ENCODE measurements at regions not wholly inside any gene's neighbourhood (a gene's known extent, or its start where the extent isn't known, plus 50 kb on each side); places are given as distances from the start of the nearest gene placed in this dataset.
A peak's percentile ranks its signal among the peaks of the same experiment; 100 is the strongest.

DNA sequence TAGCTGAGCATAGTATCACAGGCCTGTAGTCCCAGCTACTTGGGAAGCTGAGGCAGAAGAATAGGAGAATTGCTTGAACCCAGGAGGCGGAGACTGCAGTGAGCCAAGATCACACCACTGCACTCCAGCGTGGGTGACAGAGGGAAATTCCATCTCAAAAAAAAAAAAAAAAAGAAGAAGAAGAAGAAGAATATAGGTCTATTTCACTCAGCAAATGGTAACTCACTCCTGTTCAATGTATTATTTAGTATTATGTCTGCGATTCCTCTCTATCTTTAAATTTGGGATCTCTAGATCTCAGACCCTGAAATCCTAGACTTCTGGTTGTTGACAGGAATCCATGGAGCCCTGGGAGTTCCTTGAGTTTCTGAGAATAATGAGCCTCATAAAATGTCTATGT is 98.6 kb downstream of the HFE start:
- H3K4me3 ChIP-seq (ENCODE audit: low read depth, low read length, poor library complexity, severe bottlenecking): no peak overlapping the region
- ChIA-PET POLR2A (ENCODE audit: low non-redundant PET) (no interaction called here), CTCF (no interaction called here)
- intact Hi-C loops (cut with micrococcal nuclease; ENCODE audit: unreplicated experiment): no loop called here
- peaks cover 13% of the 10 kb centered on the region for H3K4me1 ChIP-seq (ENCODE audit: insufficient read depth, low read length, poor library complexity, severe bottlenecking)
- no peaks in the 10 kb centered on the region for H3K36me3 ChIP-seq (ENCODE audit: insufficient read depth, low read length, poor library complexity, severe bottlenecking)
- H3K27ac ChIP-seq (ENCODE audit: low read depth, low read length, poor library complexity, severe bottlenecking): peak overlapping the region; percentile 16
- no peak for DNase-seq (ENCODE audit: low spot score)
- BruUV-seq (replicated peaks): no TSS peak
- no peaks in the 10 kb centered on the region for H3K9me3 ChIP-seq (ENCODE audit: low read depth, low read length, poor library complexity, severe bottlenecking)
- no peak for TF ChIP-seq EZH2 (IDR thresholded peaks at IDR 0.05; ENCODE audit: borderline replicate concordance, low read depth, low read length, poor library complexity, severe bottlenecking)
- TF ChIP-seq, protein P1, sequence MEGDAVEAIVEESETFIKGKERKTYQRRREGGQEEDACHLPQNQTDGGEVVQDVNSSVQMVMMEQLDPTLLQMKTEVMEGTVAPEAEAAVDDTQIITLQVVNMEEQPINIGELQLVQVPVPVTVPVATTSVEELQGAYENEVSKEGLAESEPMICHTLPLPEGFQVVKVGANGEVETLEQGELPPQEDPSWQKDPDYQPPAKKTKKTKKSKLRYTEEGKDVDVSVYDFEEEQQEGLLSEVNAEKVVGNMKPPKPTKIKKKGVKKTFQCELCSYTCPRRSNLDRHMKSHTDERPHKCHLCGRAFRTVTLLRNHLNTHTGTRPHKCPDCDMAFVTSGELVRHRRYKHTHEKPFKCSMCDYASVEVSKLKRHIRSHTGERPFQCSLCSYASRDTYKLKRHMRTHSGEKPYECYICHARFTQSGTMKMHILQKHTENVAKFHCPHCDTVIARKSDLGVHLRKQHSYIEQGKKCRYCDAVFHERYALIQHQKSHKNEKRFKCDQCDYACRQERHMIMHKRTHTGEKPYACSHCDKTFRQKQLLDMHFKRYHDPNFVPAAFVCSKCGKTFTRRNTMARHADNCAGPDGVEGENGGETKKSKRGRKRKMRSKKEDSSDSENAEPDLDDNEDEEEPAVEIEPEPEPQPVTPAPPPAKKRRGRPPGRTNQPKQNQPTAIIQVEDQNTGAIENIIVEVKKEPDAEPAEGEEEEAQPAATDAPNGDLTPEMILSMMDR (conservative IDR thresholded peaks at IDR 0.05; ENCODE audit: low read depth, low read length): no peak
- H3K27me3 ChIP-seq (replicated peaks; ENCODE audit: insufficient read depth, low read depth, low read length, poor library complexity): no peaks in the 10 kb centered on the region

DNA sequence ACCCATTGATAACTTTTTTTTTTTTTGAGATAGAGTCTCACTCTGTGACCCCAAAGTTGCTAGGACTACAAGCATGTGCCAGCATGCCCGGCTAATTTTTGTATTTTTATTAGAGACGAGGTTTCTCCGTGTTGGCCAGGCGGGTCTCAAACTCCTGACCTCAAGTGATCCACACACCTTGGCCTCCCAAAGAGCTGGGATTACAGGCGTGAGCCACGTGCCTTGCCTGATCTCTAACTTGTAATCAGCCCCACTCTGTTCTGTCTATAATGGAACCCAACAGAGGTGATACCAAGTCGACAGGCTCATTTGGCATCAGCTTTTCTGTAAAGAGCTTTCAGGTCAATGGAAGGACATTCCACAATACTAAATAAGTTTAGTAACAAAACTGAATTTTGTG is 99.4 kb downstream of the HFE start:
- H3K27ac ChIP-seq (ENCODE audit: low read depth, low read length, poor library complexity, severe bottlenecking): peak overlapping the region; percentile 87
- no peak for DNase-seq (ENCODE audit: low spot score)
- no peak overlapping the region for H3K4me3 ChIP-seq (ENCODE audit: low read depth, low read length, poor library complexity, severe bottlenecking)
- intact Hi-C loops (cut with micrococcal nuclease; ENCODE audit: unreplicated experiment): no loop called here
- ChIA-PET POLR2A (ENCODE audit: low non-redundant PET) (interaction anchor here (0.6 kb wide), 1 partner anchor 86 kb away, joined by 6 read pairs; a partner anchor contains a TSS), CTCF (no interaction called here)
- BruUV-seq (replicated peaks): no TSS peak
- H3K4me1 ChIP-seq (ENCODE audit: insufficient read depth, low read length, poor library complexity, severe bottlenecking): peaks cover 13% of the 10 kb centered on the region
- no peaks in the 10 kb centered on the region for H3K9me3 ChIP-seq (ENCODE audit: low read depth, low read length, poor library complexity, severe bottlenecking)
- no peak for TF ChIP-seq EZH2 (IDR thresholded peaks at IDR 0.05; ENCODE audit: borderline replicate concordance, low read depth, low read length, poor library complexity, severe bottlenecking)
- TF ChIP-seq, protein P1 (conservative IDR thresholded peaks at IDR 0.05; ENCODE audit: low read depth, low read length): no peak
- H3K27me3 ChIP-seq (replicated peaks; ENCODE audit: insufficient read depth, low read depth, low read length, poor library complexity): no peaks in the 10 kb centered on the region
- no peaks in the 10 kb centered on the region for H3K36me3 ChIP-seq (ENCODE audit: insufficient read depth, low read length, poor library complexity, severe bottlenecking)

DNA sequence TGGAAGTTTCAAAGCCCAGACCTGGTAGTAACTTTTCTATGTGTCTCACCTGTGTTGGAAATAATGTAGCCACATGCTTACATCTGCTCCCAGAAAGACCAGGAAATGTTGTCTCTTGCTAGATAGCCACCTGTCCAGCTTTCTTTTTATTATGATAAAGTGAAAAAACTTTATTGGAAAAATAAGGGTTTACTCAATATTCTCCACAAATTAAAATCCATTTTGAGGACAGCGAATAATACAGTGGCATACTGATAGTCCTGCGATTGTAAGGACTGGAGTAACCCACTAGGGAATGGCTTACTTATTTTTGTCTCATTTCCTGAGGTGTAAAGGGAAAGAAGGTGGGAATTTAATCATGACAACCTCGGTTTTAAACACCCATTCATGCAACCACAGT is 100.1 kb downstream of the HFE start:
- no peaks in the 10 kb centered on the region for H3K36me3 ChIP-seq (ENCODE audit: insufficient read depth, low read length, poor library complexity, severe bottlenecking)
- ChIA-PET POLR2A (ENCODE audit: low non-redundant PET) (interaction anchor here (0.6 to 2.4 kb wide), 2 partner anchors 11 to 85 kb away, joined by 6 to 24 read pairs; a partner anchor contains a TSS), CTCF (no interaction called here)
- H3K4me1 ChIP-seq (ENCODE audit: insufficient read depth, low read length, poor library complexity, severe bottlenecking): peaks cover 13% of the 10 kb centered on the region
- H3K9me3 ChIP-seq (ENCODE audit: low read depth, low read length, poor library complexity, severe bottlenecking): no peaks in the 10 kb centered on the region
- intact Hi-C loops (cut with micrococcal nuclease; ENCODE audit: unreplicated experiment): no loop called here
- H3K27ac ChIP-seq (ENCODE audit: low read depth, low read length, poor library complexity, severe bottlenecking): peak overlapping the region; percentile 87
- no peak for TF ChIP-seq EZH2 (IDR thresholded peaks at IDR 0.05; ENCODE audit: borderline replicate concordance, low read depth, low read length, poor library complexity, severe bottlenecking)
- TF ChIP-seq, protein P1 (conservative IDR thresholded peaks at IDR 0.05; ENCODE audit: low read depth, low read length): no peak
- DNase-seq (ENCODE audit: low spot score): no peak
- no TSS peak for BruUV-seq (replicated peaks)
- no peaks in the 10 kb centered on the region for H3K27me3 ChIP-seq (replicated peaks; ENCODE audit: insufficient read depth, low read depth, low read length, poor library complexity)
- peak overlapping the region; percentile 56 for H3K4me3 ChIP-seq (ENCODE audit: low read depth, low read length, poor library complexity, severe bottlenecking)

Data from A673 (cell line).